ENCODE measurements at regions not wholly inside any gene's neighbourhood (a gene's known extent, or its start where the extent isn't known, plus 50 kb on each side); places are given as distances from the start of the nearest gene placed in this dataset.

GRCh38 chr6:111987295-111987694 lies 66.6 kb upstream of the CCN6 start:
- DNase-seq (ENCODE audit: low spot score), result no peak

GRCh38 chr6:111988926-111989325 lies 65.0 kb upstream of the CCN6 start:
- DNase-seq (ENCODE audit: low spot score), result no peak

GRCh38 chr6:111989743-111990142 lies 64.2 kb upstream of the CCN6 start:
- peak; percentile 73 for DNase-seq (ENCODE audit: low spot score)

GRCh38 chr6:111990214-111990613 lies 63.7 kb upstream of the CCN6 start:
- peak; percentile 24 for DNase-seq (ENCODE audit: low spot score)

- peak; percentile 79 for DNase-seq (ENCODE audit: low spot score)
Observed at GRCh38 chr6:111992851-111993250, 61.1 kb upstream of the CCN6 start.

- DNase-seq (ENCODE audit: low spot score), result no peak
Observed at GRCh38 chr6:111993342-111993741, 60.6 kb upstream of the CCN6 start.

GRCh38 chr6:111994791-111995190 lies 59.1 kb upstream of the CCN6 start:
- DNase-seq (ENCODE audit: low spot score), result no peak

GRCh38 chr6:111995404-111995803 lies 58.5 kb upstream of the CCN6 start:
- no peak for DNase-seq (ENCODE audit: low spot score)

- DNase-seq (ENCODE audit: low spot score), result no peak
Observed at GRCh38 chr6:111996144-111996865, 57.6 kb upstream of the CCN6 start.

GRCh38 chr6:111997078-111997852 lies 56.6 kb upstream of the CCN6 start:
- DNase-seq (ENCODE audit: low spot score), result peak; percentile 84

- no peak for DNase-seq (ENCODE audit: low spot score)
Observed at GRCh38 chr6:111997853-111998208, 56.1 kb upstream of the CCN6 start.

GRCh38 chr6:112002307-112002706 lies 51.6 kb upstream of the CCN6 start:
- DNase-seq (ENCODE audit: low spot score), result no peak

Measured in CD4-positive, alpha-beta T cell treated with Interleukin-2 at 100 ng/mL for 4 hours (primary cell).